GM12874 (cell line): ENCODE measurements at regions not wholly inside any gene's neighbourhood (a gene's known extent, or its start where the extent isn't known, plus 50 kb on each side); places are given as distances from the start of the nearest gene placed in this dataset.

Source experiments
- CTCF ChIP-seq: IDR thresholded peaks from 2 replicates; pipeline ENCODE4 v1.5.1; 2011; ENCODE audit warnings: low read depth, mild to moderate bottlenecking, control low read depth, low read length, moderate library complexity; ENCODE audit not compliant: insufficient read depth

GRCh38 chr19:27657271-27658051 is 1555.5 kb downstream of the UQCRFS1 start:
- TF ChIP-seq CTCF = no peak

- TF ChIP-seq CTCF = no peak
Observed at GRCh38 chr19:27654266-27654990, 1558.5 kb downstream of the UQCRFS1 start.

GRCh38 chr19:27652796-27653195 is 1560.2 kb downstream of the UQCRFS1 start:
- no peak for TF ChIP-seq CTCF

- TF ChIP-seq CTCF = no peak
Observed at GRCh38 chr19:27652281-27652680, 1560.7 kb downstream of the UQCRFS1 start.

GRCh38 chr19:27647423-27647822 is 1565.5 kb downstream of the UQCRFS1 start:
- TF ChIP-seq CTCF = no peak

- TF ChIP-seq CTCF = no peak
Observed at GRCh38 chr19:27635401-27635800, 1577.5 kb downstream of the UQCRFS1 start.

GRCh38 chr19:27618006-27618405 is 1594.9 kb downstream of the UQCRFS1 start:
- TF ChIP-seq CTCF = no peak
